Bronchial epithelial cell (primary cell): ENCODE measurements at regions not wholly inside any gene's neighbourhood (a gene's known extent, or its start where the extent isn't known, plus 50 kb on each side); places are given as distances from the start of the nearest gene placed in this dataset.
A peak's percentile ranks its signal among the peaks of the same experiment; 100 is the strongest.

Experiments used
- DNase-seq: peaks from one replicate; pipeline ENCODE4 v3.0.0-alpha.2; 2010; ENCODE audit warnings: low read depth
- FAIRE-seq: peaks from 2 replicates; lab custom pipeline; 2011; peaks lifted over from hg19 to GRCh38; lab: Jason Lieb, UNC
- H3K27me3 ChIP-seq: 2 replicates; pipeline ENCODE4 v1.5.1; 2011; ENCODE audit warnings: low read length; ENCODE audit not compliant: control insufficient read depth, insufficient read depth
- H3K36me3 ChIP-seq: 2 replicates; pipeline ENCODE4 v1.5.1; 2011; ENCODE audit warnings: low read length; ENCODE audit not compliant: control insufficient read depth, insufficient read depth
- H3K4me3 ChIP-seq: 2 replicates; pipeline ENCODE4 v1.5.1; 2011; ENCODE audit warnings: mild to moderate bottlenecking, low read depth, low read length, control low read depth
- TF ChIP-seq, protein P1 (sequence below): IDR thresholded peaks from 2 replicates; pipeline ENCODE4 v1.5.1; 2011; ENCODE audit warnings: mild to moderate bottlenecking, moderate library complexity, low read length, control low read depth, inconsistent platforms; ENCODE audit not compliant: insufficient read depth, severe bottlenecking

DNA sequence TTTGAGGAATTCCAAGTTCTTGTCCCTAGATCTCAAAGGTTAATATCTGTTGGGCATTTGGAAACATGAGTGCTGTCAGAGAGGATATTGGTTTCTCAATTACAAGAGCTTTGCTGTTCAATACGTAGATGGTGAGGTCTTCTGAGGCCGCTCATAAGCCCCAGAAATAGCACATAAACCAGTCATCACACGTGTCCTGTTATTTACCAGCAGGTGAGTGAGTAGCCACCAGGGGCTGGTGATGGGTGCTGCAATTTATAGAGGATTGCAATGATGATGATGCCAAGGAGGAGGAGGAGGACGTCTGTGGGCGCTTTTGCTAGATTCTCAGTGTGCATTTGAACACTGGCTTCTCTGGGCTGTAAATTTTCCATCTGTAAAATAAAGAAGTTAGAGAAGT is 89.0 kb downstream of the SALL1 start:
- FAIRE-seq: no peak
- no peaks in the 10 kb centered on the region for H3K36me3 ChIP-seq
- H3K4me3 ChIP-seq: no peak overlapping the region
- H3K27me3 ChIP-seq: no peaks in the 10 kb centered on the region
- TF ChIP-seq, protein P1, sequence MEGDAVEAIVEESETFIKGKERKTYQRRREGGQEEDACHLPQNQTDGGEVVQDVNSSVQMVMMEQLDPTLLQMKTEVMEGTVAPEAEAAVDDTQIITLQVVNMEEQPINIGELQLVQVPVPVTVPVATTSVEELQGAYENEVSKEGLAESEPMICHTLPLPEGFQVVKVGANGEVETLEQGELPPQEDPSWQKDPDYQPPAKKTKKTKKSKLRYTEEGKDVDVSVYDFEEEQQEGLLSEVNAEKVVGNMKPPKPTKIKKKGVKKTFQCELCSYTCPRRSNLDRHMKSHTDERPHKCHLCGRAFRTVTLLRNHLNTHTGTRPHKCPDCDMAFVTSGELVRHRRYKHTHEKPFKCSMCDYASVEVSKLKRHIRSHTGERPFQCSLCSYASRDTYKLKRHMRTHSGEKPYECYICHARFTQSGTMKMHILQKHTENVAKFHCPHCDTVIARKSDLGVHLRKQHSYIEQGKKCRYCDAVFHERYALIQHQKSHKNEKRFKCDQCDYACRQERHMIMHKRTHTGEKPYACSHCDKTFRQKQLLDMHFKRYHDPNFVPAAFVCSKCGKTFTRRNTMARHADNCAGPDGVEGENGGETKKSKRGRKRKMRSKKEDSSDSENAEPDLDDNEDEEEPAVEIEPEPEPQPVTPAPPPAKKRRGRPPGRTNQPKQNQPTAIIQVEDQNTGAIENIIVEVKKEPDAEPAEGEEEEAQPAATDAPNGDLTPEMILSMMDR: no peak
- no peak for DNase-seq

DNA sequence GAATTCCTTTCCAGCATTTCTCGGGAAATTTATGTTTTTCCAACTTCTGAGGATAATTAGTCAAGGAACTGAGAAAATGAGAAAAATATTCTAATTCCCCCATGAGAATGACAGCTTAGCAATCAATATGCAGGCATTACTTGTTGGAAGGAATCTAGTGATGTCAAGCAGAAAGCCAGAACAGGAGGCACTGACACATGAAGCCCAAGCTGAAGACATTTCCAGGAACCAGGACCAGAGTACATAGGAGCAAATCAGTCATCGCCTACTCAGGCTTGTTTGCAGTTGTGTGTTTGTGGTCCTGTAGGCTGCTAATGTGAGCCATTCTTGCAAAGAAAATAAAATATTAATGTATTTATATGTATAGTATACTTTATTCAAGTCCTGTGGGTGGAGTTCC is 89.7 kb downstream of the SALL1 start:
- H3K4me3 ChIP-seq: no peak overlapping the region
- H3K27me3 ChIP-seq: no peaks in the 10 kb centered on the region
- no peaks in the 10 kb centered on the region for H3K36me3 ChIP-seq
- DNase-seq (no peak), FAIRE-seq (no peak)
- TF ChIP-seq, protein P1: no peak

DNA sequence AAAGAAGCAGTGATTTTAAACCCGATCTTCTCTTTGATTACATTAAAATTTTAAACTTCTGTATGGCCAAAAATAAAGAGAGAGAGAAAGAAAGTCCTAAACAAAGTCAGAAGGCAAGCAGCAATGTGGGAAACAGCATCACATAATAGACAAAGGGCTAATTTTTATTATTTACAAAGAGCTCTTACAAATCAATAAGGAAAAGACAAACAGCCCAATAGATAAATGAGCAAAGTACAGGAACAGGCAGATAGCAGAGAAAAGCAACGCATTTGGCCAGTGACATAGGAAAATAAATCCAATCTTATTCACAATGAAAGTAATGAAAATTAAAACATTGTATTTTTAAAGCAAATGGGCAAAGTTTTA is 93.1 kb downstream of the SALL1 start:
- FAIRE-seq (no peak), DNase-seq (no peak)
- TF ChIP-seq, protein P1: no peak
- H3K4me3 ChIP-seq: no peak overlapping the region
- no peaks in the 10 kb centered on the region for H3K36me3 ChIP-seq
- H3K27me3 ChIP-seq: no peaks in the 10 kb centered on the region

DNA sequence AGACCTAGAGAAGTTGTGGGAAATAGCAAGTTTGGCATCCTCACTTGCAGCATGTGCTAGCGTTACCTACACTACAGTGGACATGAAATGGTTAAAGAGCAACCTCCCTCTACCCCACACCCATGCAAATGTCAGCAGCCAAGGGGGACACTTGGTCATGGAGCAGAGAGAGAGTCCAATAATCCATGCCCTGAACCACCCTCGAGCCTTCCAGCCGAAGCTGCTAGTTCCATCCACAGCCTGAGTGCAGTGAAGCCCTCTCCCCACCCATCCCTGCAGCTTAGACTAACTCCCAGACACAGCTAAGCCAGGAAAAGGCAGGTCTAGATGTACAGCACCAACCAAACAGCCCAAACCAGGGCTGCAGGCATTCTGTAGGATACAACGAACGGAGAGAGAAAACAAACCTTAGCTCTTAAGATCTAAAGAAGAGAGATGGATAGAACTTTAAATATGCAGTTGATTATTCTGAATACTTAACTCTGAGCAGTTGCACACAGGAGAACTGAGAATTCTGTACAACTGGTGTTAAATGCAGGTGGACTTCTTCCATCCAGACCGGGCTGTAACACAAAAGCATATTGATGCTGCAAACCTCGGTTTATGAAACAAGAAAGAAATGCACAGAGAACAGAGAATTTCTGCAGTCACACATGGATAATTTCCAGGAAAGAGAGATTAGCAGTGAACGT is 93.8 kb downstream of the SALL1 start:
- TF ChIP-seq, protein P1: no peak
- H3K36me3 ChIP-seq: no peaks in the 10 kb centered on the region
- H3K27me3 ChIP-seq: no peaks in the 10 kb centered on the region
- FAIRE-seq (no peak), DNase-seq (no peak)
- H3K4me3 ChIP-seq: no peak overlapping the region

DNA sequence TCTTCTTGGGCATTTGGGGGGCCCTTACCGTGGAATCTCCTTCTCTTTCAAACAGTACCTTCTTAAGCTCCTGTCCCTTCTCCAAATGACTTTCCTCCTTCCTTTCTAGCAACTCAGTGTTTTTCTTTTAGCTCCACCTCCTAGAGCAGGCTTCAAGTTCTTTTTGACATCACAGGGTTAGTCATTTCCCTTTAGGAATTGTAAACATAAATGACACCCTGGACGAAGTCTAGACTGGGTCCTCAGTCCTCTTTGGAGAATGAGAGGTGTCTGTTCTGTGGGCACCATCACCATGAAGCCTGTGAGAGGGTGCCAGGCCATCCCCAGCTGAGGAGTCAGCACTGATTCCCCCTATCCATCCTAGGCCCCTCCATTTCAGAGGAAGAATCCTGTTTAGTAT is 94.7 kb downstream of the SALL1 start:
- FAIRE-seq (no peak), DNase-seq (peak; percentile 7)
- Histone ChIP-seq H3K36me3 (no peaks in the 10 kb centered on the region), H3K4me3 (no peak overlapping the region), H3K27me3 (no peaks in the 10 kb centered on the region)
- TF ChIP-seq, protein P1: no peak

DNA sequence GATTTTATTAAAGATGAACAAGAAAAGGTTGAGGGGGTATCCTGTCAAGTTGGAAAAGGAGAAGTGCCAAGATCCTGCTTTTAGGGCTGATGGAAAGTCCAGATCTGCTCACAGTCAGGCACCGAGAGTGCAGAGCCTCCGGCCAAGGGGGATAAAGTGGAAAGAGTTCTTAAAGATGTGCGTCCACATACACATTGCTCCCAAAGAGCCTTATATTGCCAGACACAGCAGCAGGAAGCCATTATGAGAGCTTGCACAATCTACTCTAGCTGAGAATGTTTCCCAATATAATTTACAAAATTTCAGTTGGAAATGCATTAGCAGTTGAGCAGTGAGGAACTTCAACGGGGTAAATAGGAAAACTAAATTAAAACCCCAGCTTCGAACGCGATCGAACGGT is 95.6 kb downstream of the SALL1 start:
- FAIRE-seq (no peak), DNase-seq (no peak)
- H3K4me3 ChIP-seq: no peak overlapping the region

More for the DNA sequence above, 95.6 kb downstream of the SALL1 start:
- Histone ChIP-seq H3K27me3 (no peaks in the 10 kb centered on the region), H3K36me3 (no peaks in the 10 kb centered on the region)
- TF ChIP-seq, protein P1: no peak
